GM18502 (cell line): ENCODE measurements at regions not wholly inside any gene's neighbourhood (a gene's known extent, or its start where the extent isn't known, plus 50 kb on each side); places are given as distances from the start of the nearest gene placed in this dataset.
"Not testable (repeated sequence)": the region's sequence is repeated elsewhere in the genome, so short reads cannot be mapped to it uniquely, and the experiment has no call there.

Experiments
- ATAC-seq: cut with Tn5 transposase; IDR thresholded peaks from one replicate; pipeline ENCODE4 v1.9.1; 2021; ENCODE audit warnings: mild to moderate bottlenecking; ENCODE audit not compliant: unreplicated experiment, poor library complexity

GRCh38 chr14:49280566-49280965 is 305.6 kb downstream of the RPS29 start:
- ATAC-seq = no peak

DNA sequence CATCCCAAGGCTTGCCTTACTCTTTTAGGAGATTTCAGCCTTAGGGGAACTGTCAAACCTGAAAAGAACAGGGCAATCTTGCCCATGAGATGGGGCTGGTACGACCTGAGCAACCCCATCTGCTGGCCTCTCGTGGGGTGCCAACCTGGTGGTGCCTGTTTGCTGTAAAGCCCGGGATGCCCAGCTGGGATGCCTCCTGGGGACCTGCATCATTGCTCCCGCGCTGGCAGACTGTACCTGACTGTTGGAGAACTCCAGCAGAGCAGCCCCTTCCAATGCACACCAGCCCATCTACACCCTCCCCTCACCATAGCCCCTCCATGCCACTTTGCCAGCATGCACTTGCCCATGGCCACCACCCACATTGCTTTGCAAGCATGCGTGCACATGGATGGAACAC is 335.7 kb downstream of the RPS29 start:
- ATAC-seq = no peak

- ATAC-seq = no peak
These were observed 336.1 kb downstream of the RPS29 start for GRCh38 chr14:49250109-49250508.

GRCh38 chr14:49249022-49249421 is 337.2 kb downstream of the RPS29 start:
- peak; percentile 75 for ATAC-seq

- not testable (repeated sequence) for ATAC-seq
These were observed 342.4 kb downstream of the RPS29 start for GRCh38 chr14:49243777-49244176.

DNA sequence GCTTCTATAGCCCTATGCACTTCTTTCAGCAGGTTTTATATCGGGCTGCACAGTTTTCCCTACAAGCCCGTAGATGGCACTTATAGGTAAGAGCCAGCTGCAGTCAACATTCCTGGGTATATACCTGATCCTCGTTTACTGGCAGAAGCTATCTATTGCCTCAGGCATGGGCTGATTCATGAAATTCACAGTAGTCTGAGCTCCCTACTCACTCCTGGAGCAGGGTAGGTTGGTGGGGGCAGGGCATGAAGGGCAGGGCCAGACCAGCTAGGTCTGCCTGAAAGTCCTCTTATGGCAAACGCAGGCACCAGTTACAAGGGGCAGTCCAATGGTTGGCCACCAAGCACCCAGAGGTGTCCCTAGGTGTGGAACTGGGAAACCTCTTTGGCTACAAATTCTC is 345.8 kb downstream of the RPS29 start:
- ATAC-seq = no peak

DNA sequence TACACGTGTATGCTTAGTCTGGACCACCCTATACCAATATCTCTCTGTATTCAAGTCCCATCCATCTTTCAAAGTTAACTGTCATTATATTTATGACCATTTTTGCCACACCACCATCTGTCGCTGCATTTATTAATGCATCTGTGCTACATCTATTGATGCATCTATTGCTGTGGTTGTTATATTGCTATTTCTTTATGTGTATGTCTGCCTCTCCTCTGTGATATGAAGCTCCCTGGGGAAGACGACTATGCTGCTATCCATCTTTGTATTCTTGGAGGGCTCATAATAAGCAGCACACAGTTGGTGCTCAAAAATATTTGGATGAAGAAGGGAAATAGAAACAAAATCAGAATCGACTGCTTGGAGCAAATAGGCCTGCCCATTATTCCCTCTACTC is 357.6 kb downstream of the RPS29 start:
- no peak for ATAC-seq

DNA sequence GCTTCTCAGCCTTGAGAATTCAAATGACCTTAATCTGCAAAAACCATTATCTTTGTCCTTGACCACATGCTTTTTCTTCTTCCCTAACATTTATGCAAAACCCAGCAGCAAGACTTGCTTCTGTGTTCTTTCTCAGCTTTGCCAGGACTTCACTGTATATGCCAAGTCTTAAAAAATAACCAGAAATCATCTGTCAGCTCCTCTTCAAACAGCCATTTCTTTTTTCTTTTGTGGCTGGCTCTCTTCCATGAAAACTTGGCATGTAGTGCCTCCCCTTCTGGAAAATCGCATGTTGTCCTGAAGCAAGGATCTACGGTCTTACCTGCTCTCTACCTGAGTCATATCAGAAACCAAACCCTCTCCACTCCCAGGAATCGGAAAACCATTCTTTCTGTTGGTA is 364.9 kb downstream of the RPS29 start:
- ATAC-seq = no peak

GRCh38 chr14:49220492-49220891 is 365.7 kb downstream of the RPS29 start:
- no peak for ATAC-seq

DNA sequence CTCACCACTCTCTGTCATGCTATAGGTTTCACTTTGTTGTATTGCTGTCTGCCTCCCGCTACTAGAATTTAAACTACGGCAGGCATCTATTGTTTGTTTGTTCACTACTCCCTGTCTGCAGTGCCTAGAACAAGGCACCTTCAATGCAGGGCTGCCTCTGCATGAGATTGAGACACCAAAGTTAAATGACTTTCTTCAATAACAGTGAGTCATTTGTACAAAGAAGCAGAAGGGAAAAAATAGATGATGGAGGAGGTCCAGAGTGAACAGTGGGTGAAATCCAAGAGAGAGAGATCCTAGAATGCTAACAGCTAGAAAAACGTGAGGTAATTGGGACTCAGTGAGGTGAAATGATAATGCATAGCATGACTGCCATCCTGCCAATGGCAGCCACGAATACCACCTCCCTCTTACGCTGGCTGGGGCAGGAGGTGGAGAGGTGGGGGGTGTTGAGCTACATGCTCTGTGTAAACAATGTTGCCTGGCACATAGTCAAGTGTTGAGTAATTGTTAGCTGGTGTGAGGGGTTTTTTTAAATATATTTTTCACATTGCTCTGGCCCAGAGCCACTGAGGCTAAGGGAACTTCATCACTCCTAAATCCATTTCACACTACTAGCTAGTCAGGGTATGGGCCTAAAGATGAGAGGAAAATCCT is 367.6 kb downstream of the RPS29 start:
- ATAC-seq = no peak

GRCh38 chr14:49212721-49213120 is 373.5 kb downstream of the RPS29 start:
- no peak for ATAC-seq

DNA sequence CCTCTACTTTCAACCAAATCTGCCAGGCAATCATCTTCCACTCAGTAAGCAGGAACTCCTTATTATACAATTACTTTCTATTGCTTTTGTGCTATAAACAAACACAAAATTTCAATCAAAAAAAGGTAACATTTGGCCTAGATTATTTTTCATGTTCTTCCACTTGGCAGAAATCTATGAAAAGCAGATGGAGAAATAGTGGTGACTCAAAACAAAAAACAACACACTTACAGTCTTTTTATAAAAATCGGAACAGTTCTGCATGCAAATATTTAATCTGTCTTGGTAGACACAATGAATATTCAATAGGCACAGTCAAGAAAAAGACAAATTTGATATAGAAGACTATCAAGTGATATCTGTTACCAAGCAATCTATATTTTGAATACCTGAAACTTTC is 376.8 kb downstream of the RPS29 start:
- no peak for ATAC-seq

DNA sequence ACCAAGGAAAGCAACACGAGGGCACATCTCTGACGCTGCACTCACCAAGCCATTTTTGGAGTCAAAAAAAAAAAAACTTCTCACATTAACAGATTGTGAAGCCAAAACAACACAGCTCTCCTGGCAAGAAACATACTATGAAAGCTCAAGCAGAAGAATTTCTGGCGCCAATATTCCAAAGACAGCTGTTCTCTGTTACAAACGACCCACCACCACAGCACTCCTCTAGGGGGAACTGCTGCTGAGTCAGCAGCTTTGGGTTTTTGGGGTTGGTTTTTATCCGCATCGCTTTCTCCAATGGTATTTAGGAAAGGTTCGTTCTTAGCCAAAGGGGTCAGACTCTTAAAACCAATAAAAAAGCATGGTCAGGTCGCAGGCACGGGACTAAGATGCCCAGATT is 379.4 kb downstream of the RPS29 start:
- ATAC-seq = no peak

- ATAC-seq = no peak
These were observed 382.5 kb downstream of the RPS29 start for GRCh38 chr14:49203676-49204075.

DNA sequence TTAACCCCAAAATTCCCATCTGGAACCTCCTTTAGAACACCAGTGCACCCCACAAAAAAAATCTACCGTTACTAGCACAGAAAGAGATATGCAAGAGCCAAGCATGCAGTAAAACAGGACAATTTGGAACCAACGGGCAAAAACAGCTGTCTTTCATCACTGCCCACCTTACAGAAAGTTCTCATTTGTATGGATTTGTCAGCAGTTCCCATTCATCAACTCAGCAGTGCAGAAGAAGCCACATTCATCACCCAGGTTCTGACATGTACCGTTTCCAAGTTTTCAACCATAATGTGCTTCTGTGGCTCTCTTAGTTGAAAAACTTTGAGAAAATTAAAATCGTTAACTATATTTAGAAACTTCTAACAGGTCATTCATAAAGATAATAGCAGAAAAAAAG is 387.0 kb downstream of the RPS29 start:
- ATAC-seq = no peak

- ATAC-seq = no peak
These were observed 389.9 kb downstream of the RPS29 start for GRCh38 chr14:49196327-49196726.

DNA sequence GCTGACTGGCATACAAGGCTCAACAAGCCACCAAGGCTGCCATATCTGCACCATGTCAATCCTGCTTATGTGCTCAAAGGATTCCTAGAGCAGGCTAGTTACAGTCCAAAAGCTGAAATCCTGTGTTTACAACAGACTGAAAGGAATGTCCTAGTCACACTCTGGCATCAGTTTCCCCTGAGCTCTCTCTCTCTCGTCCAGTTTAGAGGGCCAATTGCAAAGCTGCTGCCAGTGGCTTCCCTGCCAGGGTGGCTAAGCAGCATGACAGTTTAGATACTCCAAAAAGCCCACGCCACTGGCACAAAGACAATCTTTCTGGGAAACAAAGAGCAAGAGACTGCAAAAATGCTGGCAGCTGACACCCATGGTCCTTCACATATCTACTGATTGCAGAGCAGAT is 392.1 kb downstream of the RPS29 start:
- ATAC-seq = no peak

GRCh38 chr14:49193332-49194065 is 392.7 kb downstream of the RPS29 start:
- ATAC-seq = peak; percentile 98

GRCh38 chr14:49191380-49191779 is 394.8 kb downstream of the RPS29 start:
- ATAC-seq = no peak

- no peak for ATAC-seq
These were observed 396.8 kb downstream of the RPS29 start for GRCh38 chr14:49189375-49189774.

GRCh38 chr14:49187799-49188198 is 398.4 kb downstream of the RPS29 start:
- ATAC-seq = no peak

DNA sequence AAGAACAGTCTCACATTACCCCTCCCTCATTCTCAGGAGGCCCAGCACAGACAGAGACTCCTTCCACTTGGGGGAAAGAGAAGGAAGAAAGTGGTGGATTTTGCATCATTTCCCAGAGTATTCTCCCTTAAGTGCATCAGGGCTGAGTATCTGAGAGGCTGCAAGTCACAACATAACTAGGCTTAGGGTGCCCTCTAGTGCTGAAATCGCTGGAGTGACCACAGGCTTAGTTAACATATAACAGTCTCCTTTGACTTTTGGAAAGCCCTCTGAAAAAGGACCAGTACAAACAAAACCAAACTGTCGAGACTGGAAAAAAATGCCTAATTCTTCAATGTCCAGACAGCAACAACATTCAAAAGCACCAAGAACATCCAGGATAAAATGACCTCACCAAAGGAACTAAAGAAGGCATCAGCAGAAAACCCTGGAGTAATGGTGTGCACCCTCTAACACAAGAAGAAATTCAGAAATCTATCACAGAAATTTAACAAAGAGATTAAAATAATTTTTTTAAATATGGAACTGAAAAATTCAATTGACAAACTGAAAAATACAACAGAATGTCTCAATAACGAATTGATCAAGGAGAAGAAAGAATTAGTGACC is 412.3 kb downstream of the RPS29 start:
- peak; percentile 99 for ATAC-seq
